Activated naive CD8-positive, alpha-beta T cell treated with anti-CD3 and anti-CD28 coated beads, Interleukin-2, amount 50 U/mL, for 24 hours (primary cell): ENCODE measurements at regions not wholly inside any gene's neighbourhood (a gene's known extent, or its start where the extent isn't known, plus 50 kb on each side); places are given as distances from the start of the nearest gene placed in this dataset.

Experiments
- ATAC-seq: fragments of 150-1000 bp; cut with Tn5 transposase; one replicate; pipeline ENCODE4 v1.10.0; 2021
- DNase-seq: peaks from one replicate; pipeline ENCODE4 v3.0.0; 2021
- H3K27ac Mint-ChIP-seq: one replicate; pipeline ENCODE4 v1.8.0; 2021; ENCODE audit warnings: mild to moderate bottlenecking, mixed read lengths
- H3K27me3 Mint-ChIP-seq: one replicate; pipeline ENCODE4 v1.8.0; 2021; ENCODE audit warnings: mixed read lengths
- H3K36me3 Mint-ChIP-seq: one replicate; pipeline ENCODE4 v1.8.0; 2021; ENCODE audit warnings: low read depth, mixed read lengths
- H3K4me1 Mint-ChIP-seq: one replicate; pipeline ENCODE4 v1.8.0; 2021; ENCODE audit warnings: mixed read lengths
- H3K4me3 Mint-ChIP-seq: one replicate; pipeline ENCODE4 v1.8.0; 2021; ENCODE audit warnings: mild to moderate bottlenecking, moderate library complexity, mixed read lengths
- H3K9me3 Mint-ChIP-seq: one replicate; pipeline ENCODE4 v1.8.0; 2021; ENCODE audit warnings: mixed read lengths

- H3K4me3 Mint-ChIP-seq: no peak overlapping the region
- no peaks in the 10 kb centered on the region for H3K27me3 Mint-ChIP-seq
- H3K36me3 Mint-ChIP-seq: no peaks in the 10 kb centered on the region
- H3K27ac Mint-ChIP-seq: no peak overlapping the region
- DNase-seq (no peak), ATAC-seq (no peak)
- peaks cover 5% of the 10 kb centered on the region for H3K4me1 Mint-ChIP-seq
- peaks cover 14% of the 10 kb centered on the region for H3K9me3 Mint-ChIP-seq
These were observed 371.7 kb downstream of the NFIB start for GRCh38 chr9:13942201-13942600.

GRCh38 chr9:13941714-13942113, 372.2 kb downstream of the NFIB start:
- ATAC-seq (no peak), DNase-seq (no peak)
- H3K4me3 Mint-ChIP-seq: no peak overlapping the region
- H3K27ac Mint-ChIP-seq: no peak overlapping the region
- no peaks in the 10 kb centered on the region for H3K27me3 Mint-ChIP-seq
- peaks cover 14% of the 10 kb centered on the region for H3K9me3 Mint-ChIP-seq
- H3K4me1 Mint-ChIP-seq: peaks cover 5% of the 10 kb centered on the region
- no peaks in the 10 kb centered on the region for H3K36me3 Mint-ChIP-seq

GRCh38 chr9:13939701-13940490, 374.0 kb downstream of the NFIB start:
- Mint-ChIP-seq H3K9me3 (peaks cover 14% of the 10 kb centered on the region), H3K27ac (no peak overlapping the region)
- ATAC-seq: no peak

GRCh38 chr9:13939134-13939533, 374.8 kb downstream of the NFIB start:
- Mint-ChIP-seq H3K9me3 (peaks cover 14% of the 10 kb centered on the region), H3K36me3 (no peaks in the 10 kb centered on the region), H3K27me3 (no peaks in the 10 kb centered on the region), H3K27ac (no peak overlapping the region), H3K4me3 (no peak overlapping the region), H3K4me1 (peaks cover 5% of the 10 kb centered on the region)
- DNase-seq (no peak), ATAC-seq (no peak)

More at GRCh38 chr9:13939701-13940490, 374.0 kb downstream of the NFIB start:
- Mint-ChIP-seq H3K4me3 (no peak overlapping the region), H3K4me1 (peaks cover 5% of the 10 kb centered on the region), H3K27me3 (no peaks in the 10 kb centered on the region), H3K36me3 (no peaks in the 10 kb centered on the region)
- no peak for DNase-seq

- H3K4me3 Mint-ChIP-seq: no peak overlapping the region
- no peak overlapping the region for H3K27ac Mint-ChIP-seq
- H3K36me3 Mint-ChIP-seq: no peaks in the 10 kb centered on the region
- ATAC-seq (no peak), DNase-seq (no peak)
- no peaks in the 10 kb centered on the region for H3K27me3 Mint-ChIP-seq
- no peaks in the 10 kb centered on the region for H3K4me1 Mint-ChIP-seq
- H3K9me3 Mint-ChIP-seq: peaks cover 5% of the 10 kb centered on the region
These were observed 379.5 kb downstream of the NFIB start for GRCh38 chr9:13934416-13934815.

GRCh38 chr9:13933268-13933656, 380.7 kb downstream of the NFIB start:
- Mint-ChIP-seq H3K9me3 (peaks cover 5% of the 10 kb centered on the region), H3K27me3 (no peaks in the 10 kb centered on the region), H3K4me1 (no peaks in the 10 kb centered on the region), H3K27ac (no peak overlapping the region), H3K36me3 (no peaks in the 10 kb centered on the region), H3K4me3 (no peak overlapping the region)
- ATAC-seq: no peak
- no peak for DNase-seq

- H3K36me3 Mint-ChIP-seq: no peaks in the 10 kb centered on the region
- DNase-seq (no peak), ATAC-seq (no peak)
- no peak overlapping the region for H3K4me3 Mint-ChIP-seq
- H3K4me1 Mint-ChIP-seq: no peaks in the 10 kb centered on the region
- H3K9me3 Mint-ChIP-seq: peaks cover 5% of the 10 kb centered on the region
- no peak overlapping the region for H3K27ac Mint-ChIP-seq
- H3K27me3 Mint-ChIP-seq: no peaks in the 10 kb centered on the region
These were observed 381.2 kb downstream of the NFIB start for GRCh38 chr9:13932528-13933267.

GRCh38 chr9:13929013-13929412, 384.9 kb downstream of the NFIB start:
- Mint-ChIP-seq H3K27ac (no peak overlapping the region), H3K4me1 (no peaks in the 10 kb centered on the region), H3K4me3 (no peak overlapping the region), H3K27me3 (no peaks in the 10 kb centered on the region), H3K9me3 (peaks cover 9% of the 10 kb centered on the region), H3K36me3 (no peaks in the 10 kb centered on the region)
- no peak for ATAC-seq
- no peak for DNase-seq

- H3K9me3 Mint-ChIP-seq: peaks cover 10% of the 10 kb centered on the region
- no peaks in the 10 kb centered on the region for H3K27me3 Mint-ChIP-seq
- H3K36me3 Mint-ChIP-seq: no peaks in the 10 kb centered on the region
- no peak for ATAC-seq
- DNase-seq: no peak
- H3K4me3 Mint-ChIP-seq: no peak overlapping the region
- no peaks in the 10 kb centered on the region for H3K4me1 Mint-ChIP-seq
- H3K27ac Mint-ChIP-seq: no peak overlapping the region
These were observed 390.6 kb downstream of the NFIB start for GRCh38 chr9:13923381-13923780.

- H3K27me3 Mint-ChIP-seq: no peaks in the 10 kb centered on the region
- DNase-seq (no peak), ATAC-seq (no peak)
- H3K36me3 Mint-ChIP-seq: no peaks in the 10 kb centered on the region
- no peaks in the 10 kb centered on the region for H3K4me1 Mint-ChIP-seq
- H3K27ac Mint-ChIP-seq: no peak overlapping the region
- no peak overlapping the region for H3K4me3 Mint-ChIP-seq
- H3K9me3 Mint-ChIP-seq: peaks cover 9% of the 10 kb centered on the region
These were observed 393.4 kb downstream of the NFIB start for GRCh38 chr9:13920557-13920956.

GRCh38 chr9:13919401-13919800, 394.5 kb downstream of the NFIB start:
- no peak for DNase-seq
- Mint-ChIP-seq H3K4me3 (no peak overlapping the region), H3K27me3 (no peaks in the 10 kb centered on the region), H3K9me3 (peaks cover 9% of the 10 kb centered on the region), H3K27ac (no peak overlapping the region), H3K4me1 (no peaks in the 10 kb centered on the region), H3K36me3 (no peaks in the 10 kb centered on the region)
- no peak for ATAC-seq

- no peaks in the 10 kb centered on the region for H3K27me3 Mint-ChIP-seq
- ATAC-seq (no peak), DNase-seq (no peak)
- H3K27ac Mint-ChIP-seq: no peak overlapping the region
- no peaks in the 10 kb centered on the region for H3K4me1 Mint-ChIP-seq
- H3K36me3 Mint-ChIP-seq: no peaks in the 10 kb centered on the region
- no peak overlapping the region for H3K4me3 Mint-ChIP-seq
- H3K9me3 Mint-ChIP-seq: peaks cover 6% of the 10 kb centered on the region
These were observed 396.4 kb downstream of the NFIB start for GRCh38 chr9:13917534-13917933.

GRCh38 chr9:13915591-13916301, 398.2 kb downstream of the NFIB start:
- no peak for ATAC-seq
- peaks cover 3% of the 10 kb centered on the region for H3K9me3 Mint-ChIP-seq
- no peaks in the 10 kb centered on the region for H3K4me1 Mint-ChIP-seq
- no peaks in the 10 kb centered on the region for H3K27me3 Mint-ChIP-seq
- DNase-seq: no peak
- H3K36me3 Mint-ChIP-seq: no peaks in the 10 kb centered on the region
- no peak overlapping the region for H3K4me3 Mint-ChIP-seq
- no peak overlapping the region for H3K27ac Mint-ChIP-seq

- H3K4me1 Mint-ChIP-seq: no peaks in the 10 kb centered on the region
- ATAC-seq: no peak
These were observed 398.8 kb downstream of the NFIB start for GRCh38 chr9:13915131-13915530.

GRCh38 chr9:13911473-13911872, 402.5 kb downstream of the NFIB start:
- no peak overlapping the region for H3K4me3 Mint-ChIP-seq
- ATAC-seq: no peak

More at GRCh38 chr9:13915131-13915530, 398.8 kb downstream of the NFIB start:
- Mint-ChIP-seq H3K27ac (no peak overlapping the region), H3K4me3 (no peak overlapping the region), H3K36me3 (no peaks in the 10 kb centered on the region), H3K27me3 (no peaks in the 10 kb centered on the region), H3K9me3 (peaks cover 6% of the 10 kb centered on the region)
- DNase-seq: no peak

More at GRCh38 chr9:13911473-13911872, 402.5 kb downstream of the NFIB start:
- DNase-seq: no peak
- Mint-ChIP-seq H3K27me3 (no peaks in the 10 kb centered on the region), H3K4me1 (no peaks in the 10 kb centered on the region), H3K9me3 (peaks cover 9% of the 10 kb centered on the region), H3K36me3 (no peaks in the 10 kb centered on the region), H3K27ac (no peak overlapping the region)
